ENCODE measurements at regions not wholly inside any gene's neighbourhood (a gene's known extent, or its start where the extent isn't known, plus 50 kb on each side); places are given as distances from the start of the nearest gene placed in this dataset.

DNA sequence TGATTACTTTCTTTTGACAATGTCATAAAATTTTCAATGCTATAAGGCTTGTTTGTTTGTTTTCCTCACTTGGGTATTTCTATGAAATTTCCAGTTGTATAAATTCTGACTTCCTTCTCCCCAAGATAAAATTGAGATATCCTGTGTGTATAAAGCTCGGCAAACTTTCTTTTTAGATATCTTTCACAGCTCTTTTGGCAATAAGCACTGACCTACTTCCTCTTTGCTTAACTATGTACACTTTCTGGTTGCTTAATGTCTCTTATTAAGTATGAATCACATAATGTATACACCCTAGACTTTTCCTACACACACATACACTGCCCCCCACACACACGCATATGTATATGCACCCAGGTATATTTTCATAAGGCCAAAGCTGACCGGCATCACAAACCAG is 318.4 kb upstream of the RBMY1B start:
- no peak for TF ChIP-seq POLR2A (IDR thresholded peaks at IDR 0.05)
- TF ChIP-seq, protein P1, sequence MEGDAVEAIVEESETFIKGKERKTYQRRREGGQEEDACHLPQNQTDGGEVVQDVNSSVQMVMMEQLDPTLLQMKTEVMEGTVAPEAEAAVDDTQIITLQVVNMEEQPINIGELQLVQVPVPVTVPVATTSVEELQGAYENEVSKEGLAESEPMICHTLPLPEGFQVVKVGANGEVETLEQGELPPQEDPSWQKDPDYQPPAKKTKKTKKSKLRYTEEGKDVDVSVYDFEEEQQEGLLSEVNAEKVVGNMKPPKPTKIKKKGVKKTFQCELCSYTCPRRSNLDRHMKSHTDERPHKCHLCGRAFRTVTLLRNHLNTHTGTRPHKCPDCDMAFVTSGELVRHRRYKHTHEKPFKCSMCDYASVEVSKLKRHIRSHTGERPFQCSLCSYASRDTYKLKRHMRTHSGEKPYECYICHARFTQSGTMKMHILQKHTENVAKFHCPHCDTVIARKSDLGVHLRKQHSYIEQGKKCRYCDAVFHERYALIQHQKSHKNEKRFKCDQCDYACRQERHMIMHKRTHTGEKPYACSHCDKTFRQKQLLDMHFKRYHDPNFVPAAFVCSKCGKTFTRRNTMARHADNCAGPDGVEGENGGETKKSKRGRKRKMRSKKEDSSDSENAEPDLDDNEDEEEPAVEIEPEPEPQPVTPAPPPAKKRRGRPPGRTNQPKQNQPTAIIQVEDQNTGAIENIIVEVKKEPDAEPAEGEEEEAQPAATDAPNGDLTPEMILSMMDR (IDR thresholded peaks at IDR 0.05), result no peak
- no peaks in the 10 kb centered on the region for H3K4me1 ChIP-seq
- WGBS, 2 donors, result 45 to 69% methylated on average over 3 of the region's 3 CpGs
- H3K27ac ChIP-seq, result no peak overlapping the region
- ATAC-seq, result no peak
- no peaks in the 10 kb centered on the region for H3K27me3 ChIP-seq
- H3K9me3 ChIP-seq, result no peaks in the 10 kb centered on the region
- no peak for DNase-seq
- intact Hi-C loops (cut with DNase I), result no loop called here
- no peak overlapping the region for H3K4me3 ChIP-seq
- H3K36me3 ChIP-seq (replicated peaks in 1 of 2; ENCODE audit: insufficient read depth in 1 of 2, low read depth in 2 of 2), result no peaks in the 10 kb centered on the region

DNA sequence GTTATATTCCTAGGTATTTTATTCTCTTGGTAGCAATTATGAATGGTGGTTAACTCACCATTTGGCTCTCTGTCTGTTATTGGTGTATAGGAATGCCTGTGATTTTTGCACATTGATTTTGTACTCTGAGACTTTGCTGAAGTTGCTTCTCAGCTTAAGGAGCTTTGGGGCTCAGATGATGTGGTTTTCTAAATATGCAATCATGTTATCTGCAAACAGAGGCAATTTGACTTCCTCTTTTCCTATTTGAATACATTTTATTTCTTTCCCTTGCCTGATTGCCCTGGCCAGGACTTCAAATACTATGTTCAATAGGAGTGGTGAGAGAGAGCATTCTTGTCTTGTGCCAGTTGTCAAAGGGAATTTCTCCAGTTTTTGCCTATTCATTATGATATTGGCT is 310.9 kb upstream of the RBMY1B start:
- no peaks in the 10 kb centered on the region for H3K4me1 ChIP-seq
- H3K27me3 ChIP-seq, result no peaks in the 10 kb centered on the region
- no peak overlapping the region for H3K27ac ChIP-seq
- H3K4me3 ChIP-seq, result no peak overlapping the region
- no peak for DNase-seq
- intact Hi-C loops (cut with DNase I), result no loop called here
- no peak for ATAC-seq
- TF ChIP-seq, protein P1 (IDR thresholded peaks at IDR 0.05), result no peak
- no peak for TF ChIP-seq POLR2A (IDR thresholded peaks at IDR 0.05)
- H3K9me3 ChIP-seq, result no peaks in the 10 kb centered on the region
- H3K36me3 ChIP-seq (replicated peaks in 1 of 2; ENCODE audit: insufficient read depth in 1 of 2, low read depth in 2 of 2), result no peaks in the 10 kb centered on the region

DNA sequence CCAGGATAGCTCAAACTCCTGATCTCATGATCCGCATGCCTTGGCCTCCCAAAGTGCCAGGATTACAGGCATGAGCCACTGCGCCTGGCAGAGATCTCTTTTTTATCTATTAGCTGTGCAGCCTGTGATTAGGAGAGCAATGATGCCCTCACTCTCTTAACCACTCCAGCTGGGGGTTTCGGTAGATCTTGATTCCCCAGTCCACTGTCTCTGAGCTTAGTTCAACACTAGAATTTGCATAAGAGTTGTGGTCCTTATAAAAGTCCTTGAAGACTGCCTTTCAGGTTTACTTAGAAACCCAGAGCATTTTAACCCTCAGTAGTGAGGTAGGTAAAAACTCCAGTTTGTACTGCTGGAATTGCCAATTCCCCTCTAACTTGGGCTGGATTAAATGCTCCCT is 283.3 kb upstream of the RBMY1B start:
- no peak overlapping the region for H3K27ac ChIP-seq
- no peaks in the 10 kb centered on the region for H3K9me3 ChIP-seq
- ATAC-seq (no peak), DNase-seq (no peak)
- no peaks in the 10 kb centered on the region for H3K4me1 ChIP-seq
- no peaks in the 10 kb centered on the region for H3K27me3 ChIP-seq
- TF ChIP-seq, protein P1 (IDR thresholded peaks at IDR 0.05), result no peak
- no peak for TF ChIP-seq POLR2A (IDR thresholded peaks at IDR 0.05)
- no peaks in the 10 kb centered on the region for H3K36me3 ChIP-seq (replicated peaks in 1 of 2; ENCODE audit: insufficient read depth in 1 of 2, low read depth in 2 of 2)
- WGBS, 2 donors, result 51 to 93% methylated on average over 2 to 3 of the region's 3 CpGs
- H3K4me3 ChIP-seq, result no peak overlapping the region
- intact Hi-C loops (cut with DNase I), result no loop called here

DNA sequence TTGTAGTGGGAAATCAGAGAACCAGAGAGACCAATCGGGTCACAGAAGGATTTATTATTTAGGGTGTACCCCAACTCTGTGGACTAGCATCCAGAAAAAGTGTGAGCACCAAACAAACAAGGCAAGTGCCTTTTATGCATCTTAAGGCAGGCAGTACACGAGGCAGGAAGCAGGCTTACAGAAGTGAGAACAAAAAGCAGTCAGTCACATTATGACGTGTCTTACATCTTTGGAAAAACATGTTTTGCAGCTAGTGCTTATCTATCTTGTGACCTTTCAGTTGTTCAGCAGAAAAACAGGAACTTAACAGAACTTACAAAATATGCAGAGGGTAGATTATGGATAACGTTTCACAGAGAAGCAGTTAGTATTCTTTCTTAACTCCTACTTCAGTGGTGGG is 270.9 kb upstream of the RBMY1B start:
- DNase-seq (peak in 1 of 4 donors; percentile 10), ATAC-seq (no peak)
- TF ChIP-seq, protein P1 (IDR thresholded peaks at IDR 0.05), result no peak
- no peak for TF ChIP-seq POLR2A (IDR thresholded peaks at IDR 0.05)
- Histone ChIP-seq H3K4me3 (no peak overlapping the region), H3K27me3 (no peaks in the 10 kb centered on the region), H3K27ac (no peak overlapping the region), H3K36me3 (replicated peaks in 1 of 2; ENCODE audit: insufficient read depth in 1 of 2, low read depth in 2 of 2) (no peaks in the 10 kb centered on the region), H3K4me1 (no peaks in the 10 kb centered on the region), H3K9me3 (no peaks in the 10 kb centered on the region)
- intact Hi-C loops (cut with DNase I), result no loop called here
- 5 to 10% methylated on average over 3 to 4 of the region's 4 CpGs for WGBS, 2 donors

DNA sequence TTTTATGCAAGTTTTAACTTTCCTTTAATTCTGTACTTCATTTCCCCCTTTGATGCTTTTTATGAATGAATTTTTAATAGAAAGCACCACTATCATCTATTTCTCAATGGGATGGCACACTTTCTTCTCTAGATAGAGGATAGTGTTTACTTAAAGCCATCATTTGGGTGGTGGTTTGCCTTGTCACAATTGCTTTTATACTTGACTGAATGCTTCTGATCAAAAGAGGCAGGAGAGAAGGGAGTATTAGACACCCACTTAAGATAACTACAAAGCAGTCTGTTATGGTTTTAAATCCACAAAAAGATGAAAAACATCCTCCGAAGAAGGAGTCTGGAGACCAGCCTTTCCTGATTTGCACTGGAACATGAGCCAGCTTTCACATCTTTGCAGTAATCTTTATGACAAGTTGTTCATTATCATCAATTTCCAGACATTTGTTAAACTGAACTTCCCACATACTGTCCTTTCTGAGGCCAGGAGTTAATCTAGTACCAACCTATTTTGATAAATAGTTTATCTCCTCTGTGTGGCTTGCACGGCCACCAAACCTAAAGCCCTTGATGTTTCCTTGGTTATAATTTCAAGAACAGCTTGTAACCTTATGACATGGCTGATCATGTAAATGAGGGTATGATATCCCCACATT is 270.4 kb upstream of the RBMY1B start:
- Histone ChIP-seq H3K27ac (no peak overlapping the region), H3K4me3 (no peak overlapping the region), H3K4me1 (no peaks in the 10 kb centered on the region), H3K9me3 (no peaks in the 10 kb centered on the region), H3K27me3 (no peaks in the 10 kb centered on the region), H3K36me3 (replicated peaks in 1 of 2; ENCODE audit: insufficient read depth in 1 of 2, low read depth in 2 of 2) (no peaks in the 10 kb centered on the region)
- TF ChIP-seq POLR2A (IDR thresholded peaks at IDR 0.05), result no peak
- TF ChIP-seq, protein P1 (IDR thresholded peaks at IDR 0.05), result no peak
- DNase-seq (no peak), ATAC-seq (no peak)
- intact Hi-C loops (cut with DNase I), result no loop called here
- WGBS, 2 donors, result 29 to 52% methylated on average over 2 of the region's 2 CpGs
